Activated CD4-positive, alpha-beta T cell treated with anti-CD3 and anti-CD28 coated beads, Interleukin-2, Interleukin-4, amounts not matched to agents 100 ng/mL and 50 ng/mL, durations not matched to agents 16 hours and 8 hours (primary cell): ENCODE measurements at regions not wholly inside any gene's neighbourhood (a gene's known extent, or its start where the extent isn't known, plus 50 kb on each side); places are given as distances from the start of the nearest gene placed in this dataset.
"Not testable (repeated sequence)": the region's sequence is repeated elsewhere in the genome, so short reads cannot be mapped to it uniquely, and the experiment has no call there.

Source experiments
- DNase-seq: peaks from one replicate; pipeline ENCODE4 v3.0.0-alpha.2; 2020; ENCODE audit warnings: low spot score

DNA sequence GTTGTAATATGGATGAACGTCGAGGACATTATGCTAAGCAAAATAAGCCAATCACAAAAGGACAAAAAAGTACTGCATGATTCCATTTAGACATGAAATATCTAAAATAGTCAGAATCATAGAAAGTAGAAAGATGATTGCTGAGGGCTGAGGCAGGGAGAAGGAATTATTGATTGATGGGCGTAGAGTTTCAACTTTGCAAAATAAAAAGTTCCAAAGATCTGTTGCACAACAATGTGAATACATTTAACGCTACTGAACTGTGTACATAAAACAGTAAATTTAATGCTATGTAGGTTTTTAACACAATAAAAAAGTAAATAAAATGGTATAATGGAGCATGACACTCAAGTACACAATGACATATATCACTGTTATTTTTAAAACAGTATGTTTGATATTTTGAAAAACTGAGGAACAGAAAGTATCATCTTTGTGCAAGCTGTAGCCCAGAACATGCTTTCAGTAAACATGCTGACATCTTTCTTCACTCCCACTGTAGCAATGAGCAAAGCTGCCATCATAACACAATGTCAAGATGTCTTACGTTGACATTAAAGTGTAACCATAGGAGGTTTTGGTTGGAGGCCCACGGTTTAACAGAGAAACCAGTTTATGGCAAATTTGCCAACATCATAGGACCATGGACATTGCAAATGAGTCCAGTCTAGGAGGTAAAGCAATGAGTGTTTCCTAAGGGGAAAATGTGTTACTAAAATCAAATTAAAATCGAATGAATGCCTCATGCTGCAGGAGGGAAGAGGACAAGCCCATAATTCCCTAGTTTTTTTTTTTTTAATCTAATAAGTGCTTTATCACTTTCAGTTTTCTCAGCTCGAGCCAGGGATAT lies 125.8 kb upstream of the SGCD start:
- DNase-seq = no peak

DNA sequence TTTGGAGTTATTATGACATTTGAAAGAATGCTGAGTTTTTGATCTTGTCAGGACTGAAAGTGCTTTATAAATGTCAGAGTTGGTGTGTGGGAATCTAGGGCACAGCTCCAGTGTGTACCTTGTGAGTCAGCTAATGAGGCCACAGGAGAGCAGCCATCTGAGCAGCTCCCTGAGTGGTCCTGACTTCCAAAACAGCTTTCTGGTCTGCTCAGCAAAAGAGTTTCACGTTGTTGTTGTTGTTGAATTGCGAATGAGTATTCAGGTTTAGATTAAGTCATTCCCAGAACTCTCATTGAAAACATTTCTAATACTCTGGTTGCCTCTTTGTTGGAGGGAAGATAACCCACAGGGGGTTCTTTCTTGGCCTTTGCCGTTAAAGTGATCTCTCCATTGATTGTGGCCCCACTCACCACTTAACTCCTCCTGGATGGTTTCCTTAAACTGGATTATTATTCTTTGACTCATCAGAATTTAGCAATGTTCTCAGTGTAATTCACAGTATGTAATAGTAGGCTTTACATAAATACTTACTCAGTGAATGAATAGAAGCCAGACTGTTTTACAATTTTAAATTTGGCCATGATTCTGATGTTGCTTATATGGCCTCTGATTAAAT lies 125.1 kb upstream of the SGCD start:
- DNase-seq = no peak

DNA sequence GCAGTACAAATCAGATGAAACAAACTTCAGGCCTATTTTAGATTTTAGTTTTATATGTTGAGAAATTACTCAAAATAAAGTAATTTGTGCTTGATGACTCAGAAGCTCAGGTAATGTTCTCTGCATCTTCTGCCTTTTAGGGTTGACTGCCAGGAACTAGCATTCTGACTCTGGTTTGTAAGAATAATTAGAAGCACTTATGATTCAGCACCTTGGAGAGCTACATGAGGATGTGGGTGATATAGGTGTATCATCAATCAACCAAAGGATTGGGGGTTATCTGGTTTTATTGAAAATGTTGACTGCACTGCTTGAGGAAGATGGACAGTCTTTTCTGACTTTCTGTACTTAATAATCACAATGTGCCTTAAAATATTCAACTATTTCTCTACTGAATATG lies 118.7 kb upstream of the SGCD start:
- DNase-seq = peak; percentile 1

DNA sequence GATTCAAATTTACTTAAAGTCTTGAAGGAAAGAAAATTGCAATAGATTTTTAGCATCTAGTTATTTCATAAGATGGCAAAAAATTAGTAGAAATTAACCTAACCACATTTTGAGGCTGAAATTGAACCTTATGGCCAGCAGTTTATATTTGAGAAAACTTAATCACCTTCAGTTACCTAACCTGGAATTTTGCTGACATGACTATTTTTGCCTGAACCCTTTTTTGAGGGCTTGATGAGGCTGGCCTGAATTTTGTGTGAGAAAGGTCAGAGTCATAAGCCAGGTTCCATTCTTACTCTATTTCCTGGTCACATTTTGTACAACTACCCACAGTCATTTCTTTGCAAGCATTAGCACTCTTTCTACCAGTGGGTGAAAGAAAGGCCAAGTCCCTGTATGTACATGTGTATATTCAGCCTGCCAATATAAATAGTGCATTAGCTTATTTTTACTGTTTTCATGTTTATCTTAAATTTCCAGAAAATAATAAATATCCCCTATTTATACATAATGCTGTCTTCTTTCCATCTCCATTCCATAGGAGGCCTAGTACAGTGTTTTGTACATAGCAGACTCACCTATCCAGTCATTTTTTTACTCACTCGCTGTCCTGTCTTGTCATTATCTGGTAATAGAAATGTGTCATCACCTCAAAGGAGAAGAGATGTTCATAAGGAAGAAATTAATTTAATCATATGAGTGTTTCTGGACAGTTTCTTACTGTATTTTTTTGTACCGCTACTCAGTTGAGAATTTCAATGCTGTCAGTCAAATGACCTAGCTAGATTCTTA lies 108.4 kb upstream of the SGCD start:
- no peak for DNase-seq

GRCh38 chr5:156219483-156220005 lies 107.4 kb upstream of the SGCD start:
- no peak for DNase-seq

DNA sequence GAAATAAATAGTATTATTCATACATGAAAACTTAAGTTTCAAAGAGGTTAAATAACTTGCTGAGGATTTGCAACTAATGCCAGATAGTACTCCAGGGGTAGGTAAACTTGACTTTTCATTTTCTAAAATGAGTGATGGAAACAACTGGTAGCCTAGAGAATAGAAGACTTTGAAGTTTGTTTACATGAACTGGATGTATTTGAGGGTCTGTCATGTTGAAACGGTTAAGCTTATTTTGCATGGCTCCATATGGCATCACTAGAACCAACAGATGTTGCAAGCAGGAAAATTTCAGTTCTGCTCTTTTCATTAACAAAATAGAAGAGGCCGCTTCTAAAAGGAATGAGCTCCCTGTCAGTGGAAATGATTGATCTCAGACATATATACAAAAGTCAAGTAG lies 105.1 kb upstream of the SGCD start:
- no peak for DNase-seq

DNA sequence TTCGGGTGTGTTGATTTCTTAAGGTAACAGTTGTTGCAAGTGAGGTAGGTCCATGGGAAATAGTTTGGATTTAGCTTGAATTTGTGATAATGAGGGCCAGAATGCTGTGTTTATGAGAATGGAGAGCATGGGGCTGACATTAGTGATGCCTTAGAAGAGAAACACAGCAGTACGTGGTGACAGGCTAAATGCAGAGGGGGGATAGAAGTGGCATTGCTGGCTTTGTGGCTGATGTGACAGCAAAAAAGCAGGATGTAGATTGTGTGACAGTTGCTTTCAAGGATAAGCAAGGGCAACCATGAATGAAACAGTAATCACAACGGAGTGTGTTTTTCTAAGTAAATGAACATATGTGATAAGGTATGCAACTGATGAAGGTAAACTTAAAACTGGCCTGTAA lies 103.4 kb upstream of the SGCD start:
- no peak for DNase-seq

DNA sequence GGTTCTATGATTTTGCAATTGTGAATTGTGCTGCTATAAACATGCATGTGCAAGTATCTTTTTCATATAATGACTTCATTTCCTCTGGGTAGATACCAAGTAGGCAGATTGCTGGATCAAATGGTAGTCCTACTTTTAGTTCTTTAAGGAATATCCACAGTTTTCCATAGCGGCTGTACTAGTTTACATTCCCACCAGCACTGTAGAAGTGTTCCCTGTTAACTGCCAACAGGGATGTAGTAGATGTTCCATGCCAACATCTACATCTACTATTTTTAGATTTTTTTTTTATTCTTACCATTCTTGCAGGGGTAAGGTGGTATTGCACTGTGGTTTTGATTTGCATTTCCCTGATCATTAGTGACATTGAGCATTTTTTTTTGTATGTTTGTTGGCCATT lies 100.5 kb upstream of the SGCD start:
- not testable (repeated sequence) for DNase-seq

- no peak for DNase-seq
These were observed 96.1 kb upstream of the SGCD start for GRCh38 chr5:156230887-156231286.

- DNase-seq = no peak
These were observed 94.6 kb upstream of the SGCD start for GRCh38 chr5:156232251-156232869.

DNA sequence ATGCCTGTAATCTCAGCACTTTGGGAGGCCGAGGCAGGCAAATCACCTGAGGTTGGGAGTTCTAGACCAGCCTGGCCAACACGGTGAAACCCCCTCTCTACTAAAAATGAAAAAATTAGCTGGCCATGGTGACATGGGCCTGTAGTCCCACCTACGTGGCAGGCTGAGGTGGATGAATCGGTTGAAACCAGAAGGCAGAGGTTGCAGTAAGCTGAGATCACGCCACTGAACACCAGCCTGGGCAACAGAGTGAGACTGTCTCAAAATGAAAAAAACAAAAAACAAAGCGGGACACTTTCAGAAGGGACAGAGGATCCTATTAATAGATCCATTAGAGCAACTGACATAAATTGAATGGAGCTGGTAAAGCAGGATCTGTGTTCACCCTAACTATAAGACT lies 89.6 kb upstream of the SGCD start:
- no peak for DNase-seq

- no peak for DNase-seq
These were observed 87.2 kb upstream of the SGCD start for GRCh38 chr5:156239800-156240199.

- DNase-seq = no peak
These were observed 86.5 kb upstream of the SGCD start for GRCh38 chr5:156240414-156240813.

- no peak for DNase-seq
These were observed 85.7 kb upstream of the SGCD start for GRCh38 chr5:156241266-156241665.

DNA sequence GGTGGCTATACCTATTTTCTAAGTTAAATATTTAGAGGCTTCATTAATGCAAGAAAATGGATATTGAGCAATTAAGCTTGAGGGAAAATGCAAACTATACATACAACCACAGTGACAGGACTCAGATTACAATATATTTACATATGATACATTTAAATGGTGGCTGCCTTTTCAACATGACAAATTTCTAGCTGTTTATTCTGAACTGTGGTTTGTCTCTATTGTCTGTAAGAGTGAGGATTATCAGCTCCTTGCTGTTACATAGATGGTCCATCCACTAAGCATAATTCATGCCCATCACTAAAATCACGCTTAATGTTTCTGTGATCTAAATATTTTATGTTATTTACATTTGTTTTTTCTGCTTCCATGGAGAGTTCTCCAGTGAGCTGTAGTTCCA lies 81.1 kb upstream of the SGCD start:
- DNase-seq = no peak

- DNase-seq = no peak
These were observed 75.9 kb upstream of the SGCD start for GRCh38 chr5:156251076-156251475.

GRCh38 chr5:156253130-156253529 lies 73.8 kb upstream of the SGCD start:
- no peak for DNase-seq

GRCh38 chr5:156254196-156254595 lies 72.8 kb upstream of the SGCD start:
- DNase-seq = no peak

DNA sequence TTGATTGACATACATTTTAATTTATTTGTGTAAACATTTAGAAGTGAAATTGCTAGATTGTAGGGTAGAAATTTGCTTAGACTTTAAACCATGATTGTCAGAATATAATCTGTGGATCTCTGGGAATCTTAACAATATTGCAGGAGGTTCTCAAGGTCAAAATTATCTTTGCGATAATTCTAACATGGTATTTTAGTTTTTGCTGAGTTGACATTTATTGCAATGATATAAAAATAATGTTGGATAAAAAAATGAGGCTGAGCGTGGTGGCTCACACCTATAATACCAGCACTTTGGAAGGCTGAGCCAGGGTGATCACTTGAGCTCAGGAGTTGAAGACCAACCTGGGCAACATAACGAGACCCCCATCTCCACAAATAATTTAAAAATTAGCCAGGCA lies 70.3 kb upstream of the SGCD start:
- no peak for DNase-seq

GRCh38 chr5:156258934-156259333 lies 68.0 kb upstream of the SGCD start:
- DNase-seq = no peak

- no peak for DNase-seq
These were observed 67.3 kb upstream of the SGCD start for GRCh38 chr5:156259618-156260017.

- DNase-seq = no peak
These were observed 65.6 kb upstream of the SGCD start for GRCh38 chr5:156261275-156261939.
